ENCODE measurements at regions not wholly inside any gene's neighbourhood (a gene's known extent, or its start where the extent isn't known, plus 50 kb on each side); places are given as distances from the start of the nearest gene placed in this dataset.
"Not testable (repeated sequence)": the region's sequence is repeated elsewhere in the genome, so short reads cannot be mapped to it uniquely, and the experiment has no call there.

- no peak overlapping the region for H3K27ac ChIP-seq (ENCODE audit: low read length)
- no peaks in the 10 kb centered on the region for H3K27me3 ChIP-seq (ENCODE audit: control insufficient read depth, insufficient read depth, low read length)
- H3K4me1 ChIP-seq (ENCODE audit: control insufficient read depth, insufficient read depth, low read length) = 0 out of 2 replicates have a peak, but pooled peaks cover 1% of the 10 kb centered on the region
- DNase-seq (ENCODE audit: low read depth, low spot score) = no peak
- WGBS (ENCODE audit: insufficient coverage, insufficient read length) = no CpG with 5 or more reads among the region's 8 CpGs
- no peaks in the 10 kb centered on the region for H3K9me3 ChIP-seq (ENCODE audit: control insufficient read depth, insufficient read depth, low read length)
- H3K4me3 ChIP-seq (ENCODE audit: low read length) = no peak overlapping the region
- no peaks in the 10 kb centered on the region for H3K36me3 ChIP-seq (ENCODE audit: control insufficient read depth, insufficient read depth, low read length)
Observed at GRCh38 chr18:10128921-10129501, 215.2 kb downstream of the VAPA start.

GRCh38 chr18:10130606-10131005 lies 216.8 kb downstream of the VAPA start:
- Histone ChIP-seq H3K27me3 (ENCODE audit: control insufficient read depth, insufficient read depth, low read length) (no peaks in the 10 kb centered on the region), H3K36me3 (ENCODE audit: control insufficient read depth, insufficient read depth, low read length) (no peaks in the 10 kb centered on the region), H3K4me3 (ENCODE audit: low read length) (no peak overlapping the region), H3K27ac (ENCODE audit: low read length) (no peak overlapping the region), H3K9me3 (ENCODE audit: control insufficient read depth, insufficient read depth, low read length) (no peaks in the 10 kb centered on the region), H3K4me1 (ENCODE audit: control insufficient read depth, insufficient read depth, low read length) (peaks cover 1% of the 10 kb centered on the region; the same call in 1 of the 2 replicates)
- no CpG with 5 or more reads among the region's 3 CpGs for WGBS (ENCODE audit: insufficient coverage, insufficient read length)
- no peak for DNase-seq (ENCODE audit: low read depth, low spot score)

GRCh38 chr18:10131081-10131459 lies 217.3 kb downstream of the VAPA start:
- WGBS (ENCODE audit: insufficient coverage, insufficient read length) = no CpG with 5 or more reads among the region's 4 CpGs
- no peak overlapping the region for H3K4me3 ChIP-seq (ENCODE audit: low read length)
- no peaks in the 10 kb centered on the region for H3K27me3 ChIP-seq (ENCODE audit: control insufficient read depth, insufficient read depth, low read length)
- H3K4me1 ChIP-seq (ENCODE audit: control insufficient read depth, insufficient read depth, low read length) = peaks cover 1% of the 10 kb centered on the region; the same call in 1 of the 2 replicates
- DNase-seq (ENCODE audit: low read depth, low spot score) = no peak
- H3K36me3 ChIP-seq (ENCODE audit: control insufficient read depth, insufficient read depth, low read length) = no peaks in the 10 kb centered on the region
- no peak overlapping the region for H3K27ac ChIP-seq (ENCODE audit: low read length)
- no peaks in the 10 kb centered on the region for H3K9me3 ChIP-seq (ENCODE audit: control insufficient read depth, insufficient read depth, low read length)

- no peak overlapping the region for H3K27ac ChIP-seq (ENCODE audit: low read length)
- H3K4me1 ChIP-seq (ENCODE audit: control insufficient read depth, insufficient read depth, low read length) = peaks cover 1% of the 10 kb centered on the region; the same call in 1 of the 2 replicates
Observed at GRCh38 chr18:10131460-10132395, 217.9 kb downstream of the VAPA start.

GRCh38 chr18:10133516-10133915 lies 219.7 kb downstream of the VAPA start:
- Histone ChIP-seq H3K36me3 (ENCODE audit: control insufficient read depth, insufficient read depth, low read length) (no peaks in the 10 kb centered on the region), H3K4me3 (ENCODE audit: low read length) (no peak overlapping the region), H3K27ac (ENCODE audit: low read length) (no peak overlapping the region), H3K4me1 (ENCODE audit: control insufficient read depth, insufficient read depth, low read length) (peaks cover 1% of the 10 kb centered on the region; the same call in 1 of the 2 replicates), H3K27me3 (ENCODE audit: control insufficient read depth, insufficient read depth, low read length) (no peaks in the 10 kb centered on the region), H3K9me3 (ENCODE audit: control insufficient read depth, insufficient read depth, low read length) (no peaks in the 10 kb centered on the region)
- no peak for DNase-seq (ENCODE audit: low read depth, low spot score)
- no CpG with 5 or more reads among the region's 2 CpGs for WGBS (ENCODE audit: insufficient coverage, insufficient read length)

More at GRCh38 chr18:10131460-10132395, 217.9 kb downstream of the VAPA start:
- no CpG with 5 or more reads among the region's 48 CpGs for WGBS (ENCODE audit: insufficient coverage, insufficient read length)
- Histone ChIP-seq H3K27me3 (ENCODE audit: control insufficient read depth, insufficient read depth, low read length) (no peaks in the 10 kb centered on the region), H3K36me3 (ENCODE audit: control insufficient read depth, insufficient read depth, low read length) (no peaks in the 10 kb centered on the region), H3K4me3 (ENCODE audit: low read length) (peak overlapping the region; percentile 45; the same call in 1 of the 2 replicates), H3K9me3 (ENCODE audit: control insufficient read depth, insufficient read depth, low read length) (no peaks in the 10 kb centered on the region)
- no peak for DNase-seq (ENCODE audit: low read depth, low spot score)

- Histone ChIP-seq H3K27ac (ENCODE audit: low read length) (no peak overlapping the region), H3K4me1 (ENCODE audit: control insufficient read depth, insufficient read depth, low read length) (peaks cover 1% of the 10 kb centered on the region; the same call in 1 of the 2 replicates), H3K27me3 (ENCODE audit: control insufficient read depth, insufficient read depth, low read length) (no peaks in the 10 kb centered on the region), H3K4me3 (ENCODE audit: low read length) (no peak overlapping the region), H3K9me3 (ENCODE audit: control insufficient read depth, insufficient read depth, low read length) (no peaks in the 10 kb centered on the region), H3K36me3 (ENCODE audit: control insufficient read depth, insufficient read depth, low read length) (no peaks in the 10 kb centered on the region)
- WGBS (ENCODE audit: insufficient coverage, insufficient read length) = no CpG with 5 or more reads among the region's 14 CpGs
- DNase-seq (ENCODE audit: low read depth, low spot score) = no peak
Observed at GRCh38 chr18:10134204-10134603, 220.4 kb downstream of the VAPA start.

GRCh38 chr18:10134749-10135148 lies 220.9 kb downstream of the VAPA start:
- not testable (repeated sequence) for H3K27me3 ChIP-seq (ENCODE audit: control insufficient read depth, insufficient read depth, low read length); H3K4me1 ChIP-seq (ENCODE audit: control insufficient read depth, insufficient read depth, low read length); DNase-seq (ENCODE audit: low read depth, low spot score); H3K36me3 ChIP-seq (ENCODE audit: control insufficient read depth, insufficient read depth, low read length); H3K27ac ChIP-seq (ENCODE audit: low read length); H3K9me3 ChIP-seq (ENCODE audit: control insufficient read depth, insufficient read depth, low read length); H3K4me3 ChIP-seq (ENCODE audit: low read length)
- no CpG with 5 or more reads among the region's 3 CpGs for WGBS (ENCODE audit: insufficient coverage, insufficient read length)

GRCh38 chr18:10135302-10135926 lies 221.6 kb downstream of the VAPA start:
- DNase-seq (ENCODE audit: low read depth, low spot score) = no peak
- WGBS (ENCODE audit: insufficient coverage, insufficient read length) = no CpG with 5 or more reads among the region's 3 CpGs
- H3K4me3 ChIP-seq (ENCODE audit: low read length) = no peak overlapping the region
- H3K4me1 ChIP-seq (ENCODE audit: control insufficient read depth, insufficient read depth, low read length) = peaks cover 4% of the 10 kb centered on the region; the same call in 1 of the 2 replicates
- H3K36me3 ChIP-seq (ENCODE audit: control insufficient read depth, insufficient read depth, low read length) = no peaks in the 10 kb centered on the region
- H3K27me3 ChIP-seq (ENCODE audit: control insufficient read depth, insufficient read depth, low read length) = no peaks in the 10 kb centered on the region
- H3K9me3 ChIP-seq (ENCODE audit: control insufficient read depth, insufficient read depth, low read length) = no peaks in the 10 kb centered on the region
- no peak overlapping the region for H3K27ac ChIP-seq (ENCODE audit: low read length)

- Histone ChIP-seq H3K27ac (ENCODE audit: low read length) (no peak overlapping the region), H3K36me3 (ENCODE audit: control insufficient read depth, insufficient read depth, low read length) (no peaks in the 10 kb centered on the region), H3K27me3 (ENCODE audit: control insufficient read depth, insufficient read depth, low read length) (no peaks in the 10 kb centered on the region), H3K9me3 (ENCODE audit: control insufficient read depth, insufficient read depth, low read length) (no peaks in the 10 kb centered on the region), H3K4me1 (ENCODE audit: control insufficient read depth, insufficient read depth, low read length) (peaks cover 5% of the 10 kb centered on the region; the same call in 1 of the 2 replicates), H3K4me3 (ENCODE audit: low read length) (no peak overlapping the region)
- no peak for DNase-seq (ENCODE audit: low read depth, low spot score)
- no CpG with 5 or more reads among the region's 3 CpGs for WGBS (ENCODE audit: insufficient coverage, insufficient read length)
Observed at GRCh38 chr18:10138719-10139118, 224.9 kb downstream of the VAPA start.

- DNase-seq (ENCODE audit: low read depth, low spot score) = no peak
- Histone ChIP-seq H3K4me3 (ENCODE audit: low read length) (no peak overlapping the region), H3K36me3 (ENCODE audit: control insufficient read depth, insufficient read depth, low read length) (no peaks in the 10 kb centered on the region), H3K27me3 (ENCODE audit: control insufficient read depth, insufficient read depth, low read length) (no peaks in the 10 kb centered on the region), H3K4me1 (ENCODE audit: control insufficient read depth, insufficient read depth, low read length) (0 out of 2 replicates have a peak, but pooled peaks cover 5% of the 10 kb centered on the region), H3K9me3 (ENCODE audit: control insufficient read depth, insufficient read depth, low read length) (no peaks in the 10 kb centered on the region), H3K27ac (ENCODE audit: low read length) (no peak overlapping the region)
- no CpG with 5 or more reads among the region's 7 CpGs for WGBS (ENCODE audit: insufficient coverage, insufficient read length)
Observed at GRCh38 chr18:10139783-10140410, 226.1 kb downstream of the VAPA start.
